ENCODE measurements at regions not wholly inside any gene's neighbourhood (a gene's known extent, or its start where the extent isn't known, plus 50 kb on each side); places are given as distances from the start of the nearest gene placed in this dataset.

DNA sequence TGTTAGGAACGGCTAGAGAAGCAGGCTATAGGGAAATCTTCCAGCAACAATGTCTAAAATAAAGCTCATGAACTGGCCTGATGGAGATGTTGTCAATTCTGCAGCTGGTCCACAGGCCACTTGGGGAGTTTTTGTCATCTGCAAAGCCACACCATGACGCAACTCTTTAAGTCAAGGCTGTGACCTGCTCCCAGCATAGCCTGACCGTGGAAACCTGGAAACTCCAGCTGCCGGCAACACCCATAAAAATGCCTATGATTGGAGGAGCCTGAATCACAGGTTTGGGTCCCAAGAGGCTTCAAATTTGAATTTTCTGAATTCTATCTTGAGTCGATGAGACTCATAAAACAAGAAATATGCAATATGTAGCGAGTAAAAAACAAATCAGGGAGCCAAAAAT, 969.2 kb upstream of the PRKX start:
- TF ChIP-seq, protein P1, sequence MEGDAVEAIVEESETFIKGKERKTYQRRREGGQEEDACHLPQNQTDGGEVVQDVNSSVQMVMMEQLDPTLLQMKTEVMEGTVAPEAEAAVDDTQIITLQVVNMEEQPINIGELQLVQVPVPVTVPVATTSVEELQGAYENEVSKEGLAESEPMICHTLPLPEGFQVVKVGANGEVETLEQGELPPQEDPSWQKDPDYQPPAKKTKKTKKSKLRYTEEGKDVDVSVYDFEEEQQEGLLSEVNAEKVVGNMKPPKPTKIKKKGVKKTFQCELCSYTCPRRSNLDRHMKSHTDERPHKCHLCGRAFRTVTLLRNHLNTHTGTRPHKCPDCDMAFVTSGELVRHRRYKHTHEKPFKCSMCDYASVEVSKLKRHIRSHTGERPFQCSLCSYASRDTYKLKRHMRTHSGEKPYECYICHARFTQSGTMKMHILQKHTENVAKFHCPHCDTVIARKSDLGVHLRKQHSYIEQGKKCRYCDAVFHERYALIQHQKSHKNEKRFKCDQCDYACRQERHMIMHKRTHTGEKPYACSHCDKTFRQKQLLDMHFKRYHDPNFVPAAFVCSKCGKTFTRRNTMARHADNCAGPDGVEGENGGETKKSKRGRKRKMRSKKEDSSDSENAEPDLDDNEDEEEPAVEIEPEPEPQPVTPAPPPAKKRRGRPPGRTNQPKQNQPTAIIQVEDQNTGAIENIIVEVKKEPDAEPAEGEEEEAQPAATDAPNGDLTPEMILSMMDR (IDR thresholded peaks at IDR 0.05) = no peak
- no peak for TF ChIP-seq POLR2A (IDR thresholded peaks at IDR 0.05)
